Fibroblast of villous mesenchyme (primary cell): ENCODE measurements at regions not wholly inside any gene's neighbourhood (a gene's known extent, or its start where the extent isn't known, plus 50 kb on each side); places are given as distances from the start of the nearest gene placed in this dataset.

Source experiments
- DNase-seq: peaks from one replicate; pipeline ENCODE4 v3.0.0-alpha.2; 2010; ENCODE audit warnings: low read depth
- H3K4me3 ChIP-seq: 2 replicates; pipeline ENCODE4 v1.5.1; 2011; ENCODE audit warnings: low read depth, mild to moderate bottlenecking, low read length
- CTCF ChIP-seq: IDR thresholded peaks from 2 replicates; pipeline ENCODE4 v1.5.1; 2012; ENCODE audit warnings: low read depth, mild to moderate bottlenecking, low read length; ENCODE audit not compliant: insufficient read depth

GRCh38 chr5:88092958-88093605 is 175.6 kb downstream of the TMEM161B start:
- H3K4me3 ChIP-seq: no peak overlapping the region
- TF ChIP-seq CTCF: no peak
- DNase-seq: no peak

GRCh38 chr5:88092358-88092757 is 176.3 kb downstream of the TMEM161B start:
- TF ChIP-seq CTCF: no peak
- no peak for DNase-seq

GRCh38 chr5:88090506-88090905 is 178.1 kb downstream of the TMEM161B start:
- H3K4me3 ChIP-seq: no peak overlapping the region
- no peak for TF ChIP-seq CTCF
- no peak for DNase-seq

More at GRCh38 chr5:88092358-88092757, 176.3 kb downstream of the TMEM161B start:
- H3K4me3 ChIP-seq: no peak overlapping the region

GRCh38 chr5:88089719-88090390 is 178.8 kb downstream of the TMEM161B start:
- DNase-seq: no peak

GRCh38 chr5:88085462-88085861 is 183.2 kb downstream of the TMEM161B start:
- no peak overlapping the region for H3K4me3 ChIP-seq
- no peak for TF ChIP-seq CTCF
- DNase-seq: no peak

More at GRCh38 chr5:88089719-88090390, 178.8 kb downstream of the TMEM161B start:
- no peak overlapping the region for H3K4me3 ChIP-seq
- TF ChIP-seq CTCF: no peak

GRCh38 chr5:88081877-88082276 is 186.8 kb downstream of the TMEM161B start:
- no peak for TF ChIP-seq CTCF
- no peak overlapping the region for H3K4me3 ChIP-seq

More at GRCh38 chr5:88081877-88082276, 186.8 kb downstream of the TMEM161B start:
- DNase-seq: no peak
